HG03139 (cell line): ENCODE measurements at regions not wholly inside any gene's neighbourhood (a gene's known extent, or its start where the extent isn't known, plus 50 kb on each side); places are given as distances from the start of the nearest gene placed in this dataset.

Experiments
- ATAC-seq: cut with Tn5 transposase; IDR thresholded peaks from one replicate; pipeline ENCODE4 v1.9.1; 2021; ENCODE audit not compliant: unreplicated experiment

DNA sequence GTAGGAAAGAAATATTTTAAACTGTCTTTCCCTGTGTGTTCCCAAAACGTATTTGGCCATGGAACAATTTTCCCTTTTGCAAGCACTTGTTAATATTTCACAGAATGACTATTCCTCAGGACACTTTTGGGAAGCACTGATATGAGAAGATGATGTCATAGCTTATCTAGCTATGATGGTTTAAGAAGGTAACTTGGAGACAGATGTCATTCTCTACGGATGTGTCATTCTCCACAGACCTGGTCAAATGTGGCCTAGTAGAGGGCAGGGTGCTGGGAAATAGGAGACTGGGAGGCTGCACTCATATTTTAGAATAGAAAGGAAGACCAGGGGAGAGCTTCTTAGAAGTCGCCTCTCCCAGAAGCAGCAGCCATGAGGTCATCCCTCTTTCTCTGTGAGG lies 220.7 kb upstream of the GLI3 start:
- ATAC-seq: no peak

DNA sequence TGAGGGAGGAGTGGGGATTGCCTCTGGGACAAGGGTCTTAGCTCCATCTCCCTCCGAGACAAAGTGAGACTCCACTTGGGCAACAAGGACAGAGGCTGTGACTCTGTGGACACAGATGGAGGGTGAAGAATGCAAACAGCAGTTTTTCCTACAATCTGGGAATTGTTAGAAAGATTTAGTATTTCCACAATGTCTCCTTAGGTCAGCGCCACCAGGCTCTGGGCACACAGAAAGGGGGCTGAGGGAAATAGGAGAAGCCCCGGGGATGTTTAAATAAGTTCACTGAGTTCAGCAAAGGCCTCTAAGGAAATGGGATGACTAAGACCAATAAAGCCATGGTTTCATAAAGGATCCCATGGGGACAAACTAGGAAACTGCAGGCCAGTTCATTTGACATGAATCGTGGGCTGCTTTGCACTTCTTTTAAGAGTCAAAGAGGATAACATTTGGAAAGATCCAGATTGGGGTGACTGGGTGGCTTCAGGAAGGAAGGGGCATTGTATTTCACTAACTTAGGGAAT lies 219.8 kb upstream of the GLI3 start:
- no peak for ATAC-seq

- ATAC-seq: no peak
Observed at GRCh38 chr7:42456267-42456666, 219.3 kb upstream of the GLI3 start.

DNA sequence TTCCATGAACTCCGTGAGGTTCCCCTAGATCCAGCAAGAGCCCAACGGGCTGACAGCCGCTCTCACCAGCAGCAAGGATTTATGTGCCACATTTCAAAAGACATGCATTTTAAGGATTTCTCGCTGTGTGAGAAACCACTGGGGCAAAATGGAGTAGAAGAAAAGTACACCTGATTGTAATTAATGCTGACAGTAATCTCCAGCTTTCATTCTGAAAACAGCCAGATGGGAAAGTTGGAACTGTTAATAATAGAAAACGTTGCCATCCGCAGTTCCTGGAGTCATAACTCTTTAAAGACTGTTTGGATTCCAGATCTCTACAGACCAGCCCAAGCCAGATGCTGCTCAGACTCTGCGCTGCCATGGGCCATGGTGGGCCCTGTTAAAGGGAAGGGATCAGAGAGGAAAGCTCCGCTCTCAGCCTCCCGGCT lies 216.9 kb upstream of the GLI3 start:
- ATAC-seq: no peak

DNA sequence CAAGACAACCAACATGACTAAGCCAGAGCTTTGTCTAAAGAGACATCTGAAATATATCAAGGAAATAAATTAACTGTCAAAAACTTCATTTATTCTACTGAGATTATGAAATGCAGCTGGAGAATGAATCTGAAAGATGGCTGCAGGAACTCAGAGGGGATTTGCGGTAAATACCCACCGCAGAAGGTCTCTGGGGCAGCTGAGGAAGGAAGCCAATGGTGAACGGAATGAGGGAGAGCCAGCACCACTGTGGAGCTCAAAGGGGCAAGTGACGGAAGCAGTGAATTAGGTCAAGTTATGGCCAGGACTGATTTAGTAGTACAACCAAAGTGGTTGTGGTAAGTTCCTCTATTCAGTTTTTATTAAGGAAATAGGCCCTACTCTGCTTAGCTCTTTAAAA lies 215.3 kb upstream of the GLI3 start:
- no peak for ATAC-seq

GRCh38 chr7:42449431-42449830 lies 212.4 kb upstream of the GLI3 start:
- ATAC-seq: no peak

DNA sequence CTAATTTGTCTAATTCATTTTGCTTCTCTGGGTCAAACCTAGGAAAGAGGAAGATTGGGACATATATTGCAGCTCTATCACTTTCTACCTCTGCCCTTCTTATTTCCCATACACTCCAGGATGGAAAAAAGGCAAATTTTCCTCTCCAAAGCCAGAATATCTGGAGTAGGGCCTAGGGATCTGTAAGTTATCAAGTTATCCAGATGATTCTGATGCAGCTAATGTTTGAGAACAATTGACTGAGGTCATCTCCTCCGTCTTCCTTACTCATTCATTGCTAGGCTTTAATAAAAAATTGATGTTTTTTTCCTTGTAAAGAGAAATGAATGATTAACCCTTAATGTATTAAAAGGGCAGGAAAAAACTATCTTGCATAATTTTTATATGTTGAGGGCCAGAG lies 211.9 kb upstream of the GLI3 start:
- no peak for ATAC-seq

GRCh38 chr7:42445691-42446090 lies 208.7 kb upstream of the GLI3 start:
- ATAC-seq: no peak

GRCh38 chr7:42440951-42441350 lies 203.9 kb upstream of the GLI3 start:
- no peak for ATAC-seq

- ATAC-seq: no peak
Observed at GRCh38 chr7:42432644-42433043, 195.6 kb upstream of the GLI3 start.

- ATAC-seq: no peak
Observed at GRCh38 chr7:42431873-42432272, 194.9 kb upstream of the GLI3 start.

GRCh38 chr7:42429339-42429738 lies 192.3 kb upstream of the GLI3 start:
- no peak for ATAC-seq

- ATAC-seq: no peak
Observed at GRCh38 chr7:42426163-42426562, 189.2 kb upstream of the GLI3 start.

- ATAC-seq: no peak
Observed at GRCh38 chr7:42414941-42415505, 178.0 kb upstream of the GLI3 start.

DNA sequence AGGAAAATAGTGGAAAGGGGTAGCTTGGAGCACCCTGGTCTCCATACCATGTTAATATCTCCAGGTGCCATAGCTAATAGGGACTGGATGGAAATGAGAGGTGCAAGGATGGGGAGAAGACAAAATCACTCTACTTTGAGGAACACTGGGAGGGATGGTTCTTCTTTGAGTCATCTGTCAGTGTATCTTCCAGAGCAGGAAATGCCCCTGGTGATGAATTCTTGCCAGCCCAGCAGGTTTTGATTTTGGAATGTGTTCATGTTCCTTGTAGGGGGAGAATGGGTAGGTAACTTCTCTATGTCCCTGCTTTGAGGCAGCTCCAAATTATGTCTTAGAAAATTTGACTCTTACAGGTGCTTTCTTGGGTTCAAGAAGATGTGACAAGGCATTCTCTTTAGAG lies 177.0 kb upstream of the GLI3 start:
- no peak for ATAC-seq

DNA sequence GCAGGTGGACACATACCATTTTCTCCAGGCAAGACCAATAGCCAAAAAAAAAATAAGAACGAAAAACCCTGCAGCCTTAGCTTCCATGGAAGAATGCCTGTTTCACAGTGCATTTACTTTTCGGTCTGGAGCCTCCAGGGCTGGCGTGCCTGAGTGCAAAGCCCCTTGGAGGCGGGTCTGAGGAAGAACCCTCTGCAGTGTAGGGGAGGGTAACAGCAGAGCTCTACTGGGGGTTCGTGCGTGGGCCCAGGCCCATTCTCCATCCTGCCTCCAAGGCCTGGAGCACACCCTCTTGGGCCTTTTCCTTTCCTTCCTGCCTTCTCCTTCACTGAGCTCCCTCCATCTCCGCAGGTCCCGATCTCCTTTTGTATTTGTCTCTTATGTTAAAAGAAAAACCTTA lies 172.3 kb upstream of the GLI3 start:
- no peak for ATAC-seq

DNA sequence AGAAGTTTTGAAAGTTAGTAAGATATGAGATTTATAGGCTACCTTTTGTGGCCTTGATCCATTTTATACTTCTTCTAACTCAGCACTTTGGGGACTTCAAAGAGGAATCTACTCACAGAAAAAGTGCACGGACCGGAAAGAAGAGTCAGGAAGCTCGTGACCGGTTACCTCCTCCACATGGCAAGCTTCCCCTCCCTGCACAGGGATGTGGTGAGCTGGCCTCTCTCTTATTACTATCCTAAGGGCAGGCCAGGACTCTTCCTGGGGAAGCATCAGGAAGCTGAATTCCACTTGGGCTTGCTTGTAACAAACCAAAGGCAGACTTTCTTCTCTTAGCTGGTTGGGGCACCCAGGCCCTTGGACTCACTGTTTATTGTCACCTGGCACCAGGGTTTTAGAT lies 170.8 kb upstream of the GLI3 start:
- ATAC-seq: no peak

- no peak for ATAC-seq
Observed at GRCh38 chr7:42407021-42407710, 170.2 kb upstream of the GLI3 start.

GRCh38 chr7:42406358-42406757 lies 169.3 kb upstream of the GLI3 start:
- ATAC-seq: no peak

- no peak for ATAC-seq
Observed at GRCh38 chr7:42405782-42406181, 168.8 kb upstream of the GLI3 start.

GRCh38 chr7:42403831-42404230 lies 166.8 kb upstream of the GLI3 start:
- ATAC-seq: no peak

DNA sequence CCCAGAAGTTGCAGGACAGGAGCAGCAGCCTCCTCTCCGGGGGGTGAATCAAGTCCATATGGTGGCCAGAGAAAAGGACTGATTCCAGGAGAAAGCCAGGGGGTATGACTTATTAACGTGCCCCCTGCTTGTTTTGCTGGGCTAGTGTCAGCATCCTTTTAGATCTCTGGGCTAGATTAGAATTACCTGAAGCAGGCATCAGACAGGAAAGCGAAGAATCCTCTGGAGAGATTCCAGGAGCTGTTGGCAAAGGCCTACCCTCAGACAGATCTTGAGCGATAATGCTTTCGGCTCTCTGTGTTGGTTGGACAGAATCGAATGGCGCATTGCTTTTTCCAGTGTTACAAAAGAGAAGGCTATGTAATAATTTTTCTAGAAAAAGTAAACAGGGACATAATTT lies 164.0 kb upstream of the GLI3 start:
- no peak for ATAC-seq

GRCh38 chr7:42400211-42400772 lies 163.3 kb upstream of the GLI3 start:
- no peak for ATAC-seq
